ENCODE measurements at regions not wholly inside any gene's neighbourhood (a gene's known extent, or its start where the extent isn't known, plus 50 kb on each side); places are given as distances from the start of the nearest gene placed in this dataset.

DNA sequence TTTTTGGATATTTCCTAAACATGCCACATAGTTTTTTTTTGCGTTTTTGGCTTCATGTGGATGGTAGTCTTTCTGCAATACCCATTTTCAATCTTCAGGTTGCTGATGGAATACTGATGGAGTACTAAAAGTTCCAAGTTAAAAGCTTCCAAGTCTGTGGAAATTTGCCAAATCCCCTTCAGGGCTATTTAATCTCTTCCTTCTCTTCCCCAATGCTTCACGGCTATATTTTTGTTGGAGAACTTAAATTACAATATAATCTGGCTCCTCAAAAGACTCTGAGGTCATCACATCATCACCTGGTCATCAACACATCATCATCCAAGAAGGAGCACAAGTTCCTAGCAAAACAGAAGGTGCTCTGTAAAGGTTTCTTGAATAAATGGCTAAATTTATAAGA is 881.0 kb upstream of the TENM4 start:
- Mint-ChIP-seq H3K4me3 (no peak overlapping the region), H3K27me3 (ENCODE audit: low read depth) (no peaks in the 10 kb centered on the region), H3K9me3 (no peaks in the 10 kb centered on the region), H3K27ac (ENCODE audit: unreplicated experiment) (no peak overlapping the region), H3K4me1 (no peaks in the 10 kb centered on the region), H3K36me3 (ENCODE audit: low read depth) (no peaks in the 10 kb centered on the region)
- no peak for DNase-seq (ENCODE audit: low read depth, low spot score)
- TF ChIP-seq, protein P1, sequence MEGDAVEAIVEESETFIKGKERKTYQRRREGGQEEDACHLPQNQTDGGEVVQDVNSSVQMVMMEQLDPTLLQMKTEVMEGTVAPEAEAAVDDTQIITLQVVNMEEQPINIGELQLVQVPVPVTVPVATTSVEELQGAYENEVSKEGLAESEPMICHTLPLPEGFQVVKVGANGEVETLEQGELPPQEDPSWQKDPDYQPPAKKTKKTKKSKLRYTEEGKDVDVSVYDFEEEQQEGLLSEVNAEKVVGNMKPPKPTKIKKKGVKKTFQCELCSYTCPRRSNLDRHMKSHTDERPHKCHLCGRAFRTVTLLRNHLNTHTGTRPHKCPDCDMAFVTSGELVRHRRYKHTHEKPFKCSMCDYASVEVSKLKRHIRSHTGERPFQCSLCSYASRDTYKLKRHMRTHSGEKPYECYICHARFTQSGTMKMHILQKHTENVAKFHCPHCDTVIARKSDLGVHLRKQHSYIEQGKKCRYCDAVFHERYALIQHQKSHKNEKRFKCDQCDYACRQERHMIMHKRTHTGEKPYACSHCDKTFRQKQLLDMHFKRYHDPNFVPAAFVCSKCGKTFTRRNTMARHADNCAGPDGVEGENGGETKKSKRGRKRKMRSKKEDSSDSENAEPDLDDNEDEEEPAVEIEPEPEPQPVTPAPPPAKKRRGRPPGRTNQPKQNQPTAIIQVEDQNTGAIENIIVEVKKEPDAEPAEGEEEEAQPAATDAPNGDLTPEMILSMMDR (conservative IDR thresholded peaks at IDR 0.05) = no peak

DNA sequence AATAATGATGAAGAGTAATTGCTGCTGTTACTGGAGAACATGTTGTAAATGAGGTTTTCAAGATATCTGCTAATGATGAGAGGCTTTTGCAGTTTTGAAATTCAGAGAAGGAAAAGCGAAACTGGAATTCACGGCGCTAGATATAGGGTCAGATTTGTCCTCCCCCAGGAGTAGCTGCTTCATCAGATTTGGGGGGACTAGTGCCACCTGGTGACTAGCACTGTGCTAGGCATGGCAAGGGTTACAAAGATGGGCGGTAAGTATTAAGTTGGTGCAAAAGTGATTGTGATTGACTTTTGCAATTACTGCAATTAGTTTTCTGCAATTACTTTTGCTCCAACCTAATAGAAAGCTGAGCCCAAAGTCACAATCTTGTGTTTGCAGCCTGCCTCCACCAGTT is 879.9 kb upstream of the TENM4 start:
- Mint-ChIP-seq H3K36me3 (ENCODE audit: low read depth) (no peaks in the 10 kb centered on the region), H3K27ac (ENCODE audit: unreplicated experiment) (no peak overlapping the region), H3K4me1 (no peaks in the 10 kb centered on the region), H3K27me3 (ENCODE audit: low read depth) (no peaks in the 10 kb centered on the region), H3K4me3 (no peak overlapping the region), H3K9me3 (no peaks in the 10 kb centered on the region)
- TF ChIP-seq, protein P1 (conservative IDR thresholded peaks at IDR 0.05) = no peak
- no peak for DNase-seq (ENCODE audit: low read depth, low spot score)

- DNase-seq (ENCODE audit: low read depth, low spot score) = no peak
- TF ChIP-seq, protein P1 (conservative IDR thresholded peaks at IDR 0.05) = no peak
- no peaks in the 10 kb centered on the region for H3K36me3 Mint-ChIP-seq (ENCODE audit: low read depth)
- no peaks in the 10 kb centered on the region for H3K9me3 Mint-ChIP-seq
- H3K4me3 Mint-ChIP-seq = no peak overlapping the region
- H3K4me1 Mint-ChIP-seq = no peaks in the 10 kb centered on the region
- no peaks in the 10 kb centered on the region for H3K27me3 Mint-ChIP-seq (ENCODE audit: low read depth)
- H3K27ac Mint-ChIP-seq (ENCODE audit: unreplicated experiment) = no peak overlapping the region
These were observed 879.4 kb upstream of the TENM4 start for GRCh38 chr11:80320226-80320625.

GRCh38 chr11:80317612-80318011 is 876.8 kb upstream of the TENM4 start:
- Mint-ChIP-seq H3K4me3 (no peak overlapping the region), H3K27me3 (ENCODE audit: low read depth) (no peaks in the 10 kb centered on the region), H3K4me1 (no peaks in the 10 kb centered on the region), H3K36me3 (ENCODE audit: low read depth) (no peaks in the 10 kb centered on the region), H3K27ac (ENCODE audit: unreplicated experiment) (no peak overlapping the region), H3K9me3 (no peaks in the 10 kb centered on the region)
- TF ChIP-seq, protein P1 (conservative IDR thresholded peaks at IDR 0.05) = no peak
- no peak for DNase-seq (ENCODE audit: low read depth, low spot score)

- Mint-ChIP-seq H3K27me3 (ENCODE audit: low read depth) (no peaks in the 10 kb centered on the region), H3K9me3 (no peaks in the 10 kb centered on the region), H3K4me3 (no peak overlapping the region), H3K36me3 (ENCODE audit: low read depth) (no peaks in the 10 kb centered on the region), H3K4me1 (no peaks in the 10 kb centered on the region), H3K27ac (ENCODE audit: unreplicated experiment) (no peak overlapping the region)
- no peak for DNase-seq (ENCODE audit: low read depth, low spot score)
- TF ChIP-seq, protein P1 (conservative IDR thresholded peaks at IDR 0.05) = no peak
These were observed 874.4 kb upstream of the TENM4 start for GRCh38 chr11:80315200-80315599.

- no peak overlapping the region for H3K4me3 Mint-ChIP-seq
- H3K27me3 Mint-ChIP-seq (ENCODE audit: low read depth) = no peaks in the 10 kb centered on the region
- peaks cover 12% of the 10 kb centered on the region for H3K9me3 Mint-ChIP-seq
- no peak for DNase-seq (ENCODE audit: low read depth, low spot score)
- H3K4me1 Mint-ChIP-seq = no peaks in the 10 kb centered on the region
- TF ChIP-seq, protein P1 (conservative IDR thresholded peaks at IDR 0.05) = no peak
- no peak overlapping the region for H3K27ac Mint-ChIP-seq (ENCODE audit: unreplicated experiment)
- no peaks in the 10 kb centered on the region for H3K36me3 Mint-ChIP-seq (ENCODE audit: low read depth)
These were observed 868.5 kb upstream of the TENM4 start for GRCh38 chr11:80309301-80309700.

All from neural crest cell (in vitro differentiated cells).